OCI-LY1 (cell line): ENCODE measurements at regions not wholly inside any gene's neighbourhood (a gene's known extent, or its start where the extent isn't known, plus 50 kb on each side); places are given as distances from the start of the nearest gene placed in this dataset.

Source experiments
- H2AFZ ChIP-seq: fragments of 200-600 bp; sonication (generic), shearing (Covaris generic); 2 replicates; pipeline ENCODE4 v1.6.0; 2014; ENCODE audit warnings: antibody characterized with exemption, mild to moderate bottlenecking, low read length
- H3F3A ChIP-seq: fragments of 200-600 bp; sonication (generic), shearing (Covaris generic); 2 replicates; pipeline ENCODE4 v1.6.0; 2014; ENCODE audit warnings: mild to moderate bottlenecking, antibody characterized with exemption, low read length, moderate library complexity; ENCODE audit not compliant: insufficient read depth
- H3K27ac ChIP-seq: fragments of 200-600 bp; sonication (generic); 2 replicates; pipeline ENCODE4 v1.5.1; 2014; ENCODE audit warnings: low read length, mixed run types, mild to moderate bottlenecking, low read depth; ENCODE audit not compliant: poor library complexity, severe bottlenecking
- H3K27me3 ChIP-seq: fragments of 200-600 bp; sonication (generic); 2 replicates; pipeline ENCODE4 v1.6.0; 2014; ENCODE audit warnings: antibody characterized with exemption, mild to moderate bottlenecking, low read length, moderate library complexity; ENCODE audit not compliant: insufficient read depth
- H3K36me3 ChIP-seq: fragments of 200-600 bp; sonication (generic); 2 replicates; pipeline ENCODE4 v1.6.1; 2014; ENCODE audit warnings: mild to moderate bottlenecking, antibody characterized with exemption, low read length, moderate library complexity, mixed read lengths; ENCODE audit not compliant: insufficient read depth
- H3K4me1 ChIP-seq: fragments of 200-600 bp; sonication (generic); 2 replicates; pipeline ENCODE4 v1.5.1; 2014; ENCODE audit warnings: mild to moderate bottlenecking, low read length, moderate library complexity; ENCODE audit not compliant: insufficient read depth, severe bottlenecking
- H3K4me2 ChIP-seq: fragments of 200-600 bp; sonication (generic), shearing (Covaris generic); 2 replicates; pipeline ENCODE4 v1.6.1; 2014; ENCODE audit warnings: low read length
- H3K4me3 ChIP-seq: fragments of 200-600 bp; sonication (generic); 2 replicates; pipeline ENCODE4 v1.5.1; 2014; ENCODE audit warnings: low read length, low read depth, mild to moderate bottlenecking, mixed read lengths; ENCODE audit not compliant: poor library complexity, severe bottlenecking
- H3K79me2 ChIP-seq: fragments of 200-600 bp; shearing (Covaris generic); 2 replicates; pipeline ENCODE4 v1.6.1; 2016; ENCODE audit warnings: mixed run types, low read length, mixed read lengths; ENCODE audit not compliant: insufficient read depth
- H3K9ac ChIP-seq: fragments of 200-600 bp; sonication (generic), shearing (Covaris generic); 2 replicates; pipeline ENCODE4 v1.6.1; 2014; ENCODE audit warnings: mild to moderate bottlenecking, low read length, mixed read lengths
- H3K9me2 ChIP-seq: fragments of 200-600 bp; sonication (generic), shearing (Covaris generic); 2 replicates; pipeline ENCODE4 v1.6.1; 2014; ENCODE audit warnings: low read depth, mild to moderate bottlenecking, low read length, mixed read lengths
- H3K9me3 ChIP-seq: fragments of 200-600 bp; shearing (Covaris generic); 2 replicates; pipeline ENCODE4 v1.6.1; 2014; ENCODE audit warnings: low read length, mixed read lengths
- H4K20me1 ChIP-seq: fragments of 200-600 bp; sonication (generic), shearing (Covaris generic); 2 replicates; pipeline ENCODE4 v1.6.0; 2016; ENCODE audit warnings: mild to moderate bottlenecking, low read length; ENCODE audit not compliant: insufficient read depth
- CTCF ChIP-seq: fragments of 200-600 bp; sonication (generic), shearing (Covaris generic); IDR thresholded peaks from 2 replicates; pipeline ENCODE4 v1.5.1; 2017; ENCODE audit warnings: mild to moderate bottlenecking, antibody characterized with exemption, low read length, moderate library complexity, mixed read lengths
- EZH2 ChIP-seq: fragments of 200-600 bp; sonication (generic), shearing (Covaris generic); IDR thresholded peaks from 2 replicates; pipeline ENCODE4 v1.8.0; 2017; ENCODE audit warnings: borderline replicate concordance, mixed run types, mild to moderate bottlenecking, antibody characterized with exemption, low read length, moderate library complexity, mixed read lengths

GRCh38 chr14:76699209-76699938, 61.9 kb upstream of the VASH1 start:
- TF ChIP-seq CTCF (no peak), EZH2 (no peak)
- Histone ChIP-seq H3K9me2 (no peaks in the 10 kb centered on the region), H3K36me3 (no peaks in the 10 kb centered on the region), H2AFZ (no peak overlapping the region), H3K27ac (no peak overlapping the region), H3K4me2 (no peak overlapping the region), H4K20me1 (no peaks in the 10 kb centered on the region), H3F3A (no peaks in the 10 kb centered on the region), H3K27me3 (0 out of 2 replicates have a peak, but pooled peaks cover 4% of the 10 kb centered on the region), H3K9me3 (no peaks in the 10 kb centered on the region), H3K9ac (no peak overlapping the region), H3K4me3 (no peak overlapping the region), H3K4me1 (no peaks in the 10 kb centered on the region), H3K79me2 (no peaks in the 10 kb centered on the region)

GRCh38 chr14:76699939-76700590, 61.2 kb upstream of the VASH1 start:
- no peak overlapping the region for H3K27ac ChIP-seq
- H3K79me2 ChIP-seq: no peaks in the 10 kb centered on the region
- no peak overlapping the region for H3K4me2 ChIP-seq
- 0 out of 2 replicates have a peak, but pooled peaks cover 4% of the 10 kb centered on the region for H3K27me3 ChIP-seq
- H3K4me1 ChIP-seq: no peaks in the 10 kb centered on the region
- no peaks in the 10 kb centered on the region for H3K9me2 ChIP-seq
- H3K9me3 ChIP-seq: no peaks in the 10 kb centered on the region
- no peaks in the 10 kb centered on the region for H3F3A ChIP-seq
- no peak overlapping the region for H3K9ac ChIP-seq
- TF ChIP-seq CTCF (no peak), EZH2 (no peak)
- no peaks in the 10 kb centered on the region for H4K20me1 ChIP-seq
- no peaks in the 10 kb centered on the region for H3K36me3 ChIP-seq
- no peak overlapping the region for H2AFZ ChIP-seq
- no peak overlapping the region for H3K4me3 ChIP-seq

- Histone ChIP-seq H3K9ac (no peak overlapping the region), H3K36me3 (no peaks in the 10 kb centered on the region), H3K4me2 (no peak overlapping the region), H3K4me3 (no peak overlapping the region), H3K27me3 (0 out of 2 replicates have a peak, but pooled peaks cover 4% of the 10 kb centered on the region), H3K9me3 (no peaks in the 10 kb centered on the region), H4K20me1 (no peaks in the 10 kb centered on the region), H3K27ac (no peak overlapping the region), H3K9me2 (no peaks in the 10 kb centered on the region), H3K4me1 (no peaks in the 10 kb centered on the region), H2AFZ (no peak overlapping the region), H3K79me2 (no peaks in the 10 kb centered on the region), H3F3A (no peaks in the 10 kb centered on the region)
- no peak for TF ChIP-seq CTCF
- no peak for TF ChIP-seq EZH2
Measured at GRCh38 chr14:76701436-76701835, 59.8 kb upstream of the VASH1 start.
